ENCODE measurements at regions not wholly inside any gene's neighbourhood (a gene's known extent, or its start where the extent isn't known, plus 50 kb on each side); places are given as distances from the start of the nearest gene placed in this dataset.

DNA sequence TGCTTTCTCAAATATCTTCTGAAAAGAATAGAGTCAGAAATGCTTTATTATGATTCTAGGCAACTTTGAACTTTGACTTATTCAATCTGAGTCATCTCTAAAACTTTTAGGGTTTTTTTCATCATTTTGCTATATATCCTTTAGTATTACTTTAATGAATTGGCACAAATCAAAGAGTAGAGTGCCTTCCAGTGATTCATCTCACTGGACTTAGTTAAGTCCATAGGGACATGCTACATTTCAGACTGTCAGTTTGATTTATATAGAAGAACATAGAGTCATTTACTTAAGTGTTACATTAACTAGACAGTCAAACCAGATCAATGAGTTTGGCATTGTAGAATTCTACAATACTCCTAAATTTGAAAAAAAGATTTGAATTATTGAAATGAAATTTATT lies 1235.7 kb upstream of the MAP3K7 start:
- TF ChIP-seq EZH2 (IDR thresholded peaks at IDR 0.05; ENCODE audit: low read length, missing control alignments), result no peak
- TF ChIP-seq, protein P1, sequence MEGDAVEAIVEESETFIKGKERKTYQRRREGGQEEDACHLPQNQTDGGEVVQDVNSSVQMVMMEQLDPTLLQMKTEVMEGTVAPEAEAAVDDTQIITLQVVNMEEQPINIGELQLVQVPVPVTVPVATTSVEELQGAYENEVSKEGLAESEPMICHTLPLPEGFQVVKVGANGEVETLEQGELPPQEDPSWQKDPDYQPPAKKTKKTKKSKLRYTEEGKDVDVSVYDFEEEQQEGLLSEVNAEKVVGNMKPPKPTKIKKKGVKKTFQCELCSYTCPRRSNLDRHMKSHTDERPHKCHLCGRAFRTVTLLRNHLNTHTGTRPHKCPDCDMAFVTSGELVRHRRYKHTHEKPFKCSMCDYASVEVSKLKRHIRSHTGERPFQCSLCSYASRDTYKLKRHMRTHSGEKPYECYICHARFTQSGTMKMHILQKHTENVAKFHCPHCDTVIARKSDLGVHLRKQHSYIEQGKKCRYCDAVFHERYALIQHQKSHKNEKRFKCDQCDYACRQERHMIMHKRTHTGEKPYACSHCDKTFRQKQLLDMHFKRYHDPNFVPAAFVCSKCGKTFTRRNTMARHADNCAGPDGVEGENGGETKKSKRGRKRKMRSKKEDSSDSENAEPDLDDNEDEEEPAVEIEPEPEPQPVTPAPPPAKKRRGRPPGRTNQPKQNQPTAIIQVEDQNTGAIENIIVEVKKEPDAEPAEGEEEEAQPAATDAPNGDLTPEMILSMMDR (conservative IDR thresholded peaks at IDR 0.05 in 1 of 2, IDR thresholded peaks at IDR 0.05 in 1 of 2; ENCODE audit: low read depth in 1 of 2, low read length in 2 of 2), result no peak

Data from fibroblast of lung (primary cell).